Psoas muscle (tissue), 7 donors: ENCODE measurements at regions not wholly inside any gene's neighbourhood (a gene's known extent, or its start where the extent isn't known, plus 50 kb on each side); places are given as distances from the start of the nearest gene placed in this dataset.

ENCODE experiments used
- ATAC-seq, 4 donors: fragments of 200-7000 bp; cut with Tn5 transposase; one replicate each; pipeline ENCODE4 v1.9.1; 2020; ENCODE audit warnings: moderate library complexity in 3 of 4, mild to moderate bottlenecking in 2 of 4
- DNase-seq, 2 donors: peaks; one replicate each; pipeline ENCODE4 v3.0.0-alpha.2; 2020
- H3K27ac ChIP-seq: fragments of 200-600 bp; one replicate; pipeline ENCODE4 v1.8.0; 2022
- H3K27me3 ChIP-seq, 3 donors: fragments of 200-600 bp in 1 of 3; one replicate each; pipeline versions ENCODE4 v1.6.1 to v1.8.0; 2013 to 2022; ENCODE audit warnings: low read length in 2 of 3, mild to moderate bottlenecking in 2 of 3, moderate library complexity in 1 of 3; ENCODE audit not compliant: insufficient read depth in 3 of 3
- H3K36me3 ChIP-seq, 2 donors: fragments of 200-600 bp in 1 of 2; one replicate each; pipeline versions ENCODE4 v1.6.1 to v1.8.0; 2013 to 2022; ENCODE audit warnings: low read depth in 1 of 2, mild to moderate bottlenecking in 1 of 2, moderate library complexity in 1 of 2; ENCODE audit not compliant: insufficient read depth in 1 of 2
- H3K4me1 ChIP-seq: fragments of 200-600 bp; one replicate; pipeline ENCODE4 v1.8.0; 2022
- H3K4me3 ChIP-seq: fragments of 200-600 bp; one replicate; pipeline ENCODE4 v1.8.0; 2022; ENCODE audit warnings: mild to moderate bottlenecking
- H3K9me3 ChIP-seq: fragments of 200-600 bp; one replicate; pipeline ENCODE4 v1.8.0; 2022
- CTCF ChIP-seq: fragments of 200-600 bp; IDR thresholded peaks from one replicate; pipeline ENCODE4 v1.8.0; 2022; ENCODE audit warnings: antibody characterized with exemption
- WGBS, 3 donors: extraction: QIAGEN DNeasy Blood & Tissue Kit; methylation state at CpG; one replicate each; pipeline versions ENCODE4 v1.1.6 to v1.1.7; 2013; 5-methylcytosine and 5-hydroxymethylcytosine counted together
- intact Hi-C, 2 donors: fragments of 100-400 bp; cut with DNase I; formaldehyde crosslinking; loops; one replicate each; pipeline versions ENCODE4 v1.11.0 to v1.14.2; 2022
- donor health status: healthy with polysubstance abuse.
- donor health status: DM: no; HTN: no; CAD: no; lungs with moderate emphysema.
- donor health status: Bipolar disorder and iron deficiency.
- donor health status: healthy.
- donor health status: DM: yes; HTN: yes; CAD: no.
- donor health status: DM: no; HTN: no; CAD: no.
- donor health status: DM: yes; HTN: yes; CAD: no.

- Histone ChIP-seq H3K4me3 (no peak overlapping the region), H3K4me1 (no peaks in the 10 kb centered on the region), H3K27me3 (no peaks in the 10 kb centered on the region), H3K36me3 (no peaks in the 10 kb centered on the region), H3K27ac (no peak overlapping the region), H3K9me3 (no peaks in the 10 kb centered on the region)
- ATAC-seq (no peak), DNase-seq (no peak)
- no peak for TF ChIP-seq CTCF
- intact Hi-C loops = no loop called here
These were observed 292.9 kb downstream of the PLA2G4A start for GRCh38 chr1:187121661-187122060.

GRCh38 chr1:187122566-187122965 is 293.8 kb downstream of the PLA2G4A start:
- Histone ChIP-seq H3K4me3 (no peak overlapping the region), H3K36me3 (no peaks in the 10 kb centered on the region), H3K27ac (no peak overlapping the region), H3K9me3 (no peaks in the 10 kb centered on the region), H3K4me1 (no peaks in the 10 kb centered on the region), H3K27me3 (no peaks in the 10 kb centered on the region)
- WGBS, 3 donors = 86% methylated on average over 2 of the region's 2 CpGs
- no peak for TF ChIP-seq CTCF
- ATAC-seq (no peak), DNase-seq (no peak)
- intact Hi-C loops = no loop called here

GRCh38 chr1:187129132-187129531 is 300.4 kb downstream of the PLA2G4A start:
- no peak for DNase-seq
- H3K27ac ChIP-seq = no peak overlapping the region
- WGBS, 3 donors = 0 to 59% (median 50%) methylated on average over 1 of the region's 1 CpG
- no peak for TF ChIP-seq CTCF
- intact Hi-C loops = no loop called here
- H3K4me1 ChIP-seq = no peaks in the 10 kb centered on the region
- H3K36me3 ChIP-seq = no peaks in the 10 kb centered on the region
- ATAC-seq = no peak
- no peaks in the 10 kb centered on the region for H3K27me3 ChIP-seq
- H3K9me3 ChIP-seq = no peaks in the 10 kb centered on the region
- H3K4me3 ChIP-seq = no peak overlapping the region

- Histone ChIP-seq H3K9me3 (no peaks in the 10 kb centered on the region), H3K4me3 (no peak overlapping the region), H3K36me3 (no peaks in the 10 kb centered on the region), H3K4me1 (no peaks in the 10 kb centered on the region), H3K27ac (no peak overlapping the region), H3K27me3 (no peaks in the 10 kb centered on the region)
- intact Hi-C loops = no loop called here
- no peak for DNase-seq
- no peak for ATAC-seq
- no peak for TF ChIP-seq CTCF
These were observed 315.0 kb downstream of the PLA2G4A start for GRCh38 chr1:187143783-187144182.

- H3K27ac ChIP-seq = no peak overlapping the region
- no peak for ATAC-seq
- no peaks in the 10 kb centered on the region for H3K9me3 ChIP-seq
- 0 to 87% (median 32%) methylated on average over 1 of the region's 1 CpG for WGBS, 3 donors
- H3K36me3 ChIP-seq = no peaks in the 10 kb centered on the region
- intact Hi-C loops = no loop called here
- H3K4me3 ChIP-seq = no peak overlapping the region
- no peaks in the 10 kb centered on the region for H3K27me3 ChIP-seq
- no peaks in the 10 kb centered on the region for H3K4me1 ChIP-seq
- no peak for TF ChIP-seq CTCF
- no peak for DNase-seq
These were observed 317.6 kb downstream of the PLA2G4A start for GRCh38 chr1:187146388-187146787.
